ENCODE measurements at regions not wholly inside any gene's neighbourhood (a gene's known extent, or its start where the extent isn't known, plus 50 kb on each side); places are given as distances from the start of the nearest gene placed in this dataset.
"Not testable (repeated sequence)": the region's sequence is repeated elsewhere in the genome, so short reads cannot be mapped to it uniquely, and the experiment has no call there.

DNA sequence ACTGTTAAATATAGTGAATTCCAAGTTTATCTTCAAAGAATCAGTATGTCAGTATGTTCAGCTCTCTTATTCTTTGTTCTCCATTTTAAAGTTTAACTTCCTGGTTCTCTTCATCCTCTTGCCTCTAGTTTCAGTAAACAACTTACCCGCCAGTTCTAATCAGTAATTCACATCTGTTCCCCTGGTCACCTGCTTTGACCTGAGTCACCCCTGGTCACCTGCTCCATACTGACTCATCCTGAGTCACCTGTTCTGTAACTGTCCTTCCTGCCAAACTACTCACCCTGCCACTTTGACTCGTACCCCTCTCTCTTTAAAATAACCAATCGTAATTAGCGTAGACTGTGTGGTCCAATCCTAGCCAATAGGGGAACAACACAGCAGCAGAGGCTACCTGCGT lies 992.7 kb upstream of the HS3ST1 start:
- DNase-seq = no peak

DNA sequence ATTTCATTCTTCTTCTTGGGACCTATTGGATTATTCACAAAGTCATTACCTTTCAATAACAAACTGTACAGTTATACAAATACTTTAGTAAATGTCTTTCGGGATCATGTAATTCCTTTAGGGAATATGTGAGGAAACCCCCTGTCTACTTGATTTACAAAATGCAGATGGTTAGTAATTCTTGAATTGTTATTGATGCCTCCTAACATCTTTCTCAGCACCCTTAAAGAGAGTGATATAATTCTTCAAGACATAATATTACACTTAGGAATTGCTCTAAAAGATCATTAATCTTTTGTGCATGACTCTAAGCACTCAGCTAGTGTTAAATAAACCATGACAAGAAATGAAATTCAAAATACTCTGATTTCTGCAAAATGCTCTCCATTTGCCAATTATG lies 988.1 kb upstream of the HS3ST1 start:
- no peak for DNase-seq

DNA sequence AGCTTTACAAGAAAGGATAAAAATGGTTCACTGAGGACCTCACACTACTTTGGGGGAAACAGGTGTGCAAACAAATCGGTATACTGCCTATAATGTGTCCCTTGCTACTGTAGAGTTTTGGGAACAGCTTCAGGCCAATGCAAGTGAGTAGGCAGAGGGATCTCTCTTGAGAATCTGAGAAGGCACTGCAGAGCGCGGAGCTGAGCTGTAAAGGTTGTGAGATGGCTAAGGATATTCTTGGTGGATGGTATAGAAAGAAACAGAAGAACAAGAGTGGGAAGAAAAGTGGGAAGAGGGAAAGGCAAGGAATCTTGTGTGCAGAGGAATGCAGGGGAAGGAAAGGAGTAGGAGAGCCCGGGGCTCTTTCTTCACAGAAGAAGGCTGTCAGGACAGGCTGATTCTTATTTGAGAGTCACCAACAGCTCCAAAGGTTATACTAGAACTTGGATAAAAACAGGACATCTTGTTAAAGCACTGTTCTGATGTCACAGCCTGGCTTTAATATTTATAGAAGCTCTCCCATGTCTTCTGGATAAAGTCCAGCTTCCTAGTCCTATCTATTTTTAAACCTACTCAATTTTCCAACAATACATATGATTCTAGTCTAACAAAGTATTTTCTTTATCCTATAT lies 985.6 kb upstream of the HS3ST1 start:
- DNase-seq = no peak

DNA sequence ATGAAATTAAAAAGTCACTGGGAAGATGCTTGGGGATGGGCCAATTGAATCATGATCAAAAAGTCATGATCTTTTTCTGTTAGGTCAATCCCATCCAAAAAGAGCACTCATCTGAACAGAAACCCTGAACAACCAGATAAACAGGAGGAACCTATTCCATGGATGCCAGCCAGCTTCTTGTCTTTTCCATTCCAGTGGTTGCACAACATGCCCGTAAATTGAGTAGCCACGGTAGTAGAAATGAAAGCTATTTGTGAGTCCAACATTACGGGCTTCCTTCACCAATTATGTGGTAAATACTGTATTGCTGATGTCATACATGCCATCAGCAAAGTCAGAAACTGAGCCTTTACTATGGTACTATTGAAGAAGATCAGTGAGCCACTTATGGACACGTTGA lies 982.4 kb upstream of the HS3ST1 start:
- DNase-seq = no peak

DNA sequence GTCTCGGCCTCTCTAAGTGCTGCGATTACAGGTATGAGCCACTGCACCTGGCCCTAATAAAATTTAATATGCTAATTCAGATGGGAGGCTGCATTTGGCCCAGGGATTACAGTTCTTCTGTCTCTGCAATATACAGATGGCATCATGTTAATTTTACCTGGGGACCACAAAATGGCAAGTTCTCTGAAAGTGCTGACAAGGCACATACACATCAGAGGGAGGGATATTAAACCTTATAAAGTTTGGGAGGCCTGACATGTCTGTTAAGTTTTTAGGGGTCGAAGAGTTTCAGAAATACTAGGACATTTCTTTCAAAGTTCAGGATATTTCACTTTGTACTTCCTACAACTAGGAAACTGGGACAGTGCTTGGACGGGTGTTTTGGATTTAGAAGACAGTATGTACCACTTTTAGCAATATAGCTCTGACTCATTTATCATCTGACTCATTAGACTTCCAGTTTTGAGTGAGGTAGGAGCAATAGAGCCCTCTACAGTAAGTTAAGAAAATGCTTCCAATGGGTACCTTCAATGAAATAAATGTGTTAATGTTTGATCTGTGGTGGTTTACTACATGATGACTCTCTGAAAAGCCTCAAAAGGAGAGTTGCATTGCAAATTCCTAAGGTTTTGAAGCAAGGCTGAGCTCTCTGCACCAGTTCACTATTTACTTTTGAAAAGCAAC lies 981.0 kb upstream of the HS3ST1 start:
- no peak for DNase-seq

DNA sequence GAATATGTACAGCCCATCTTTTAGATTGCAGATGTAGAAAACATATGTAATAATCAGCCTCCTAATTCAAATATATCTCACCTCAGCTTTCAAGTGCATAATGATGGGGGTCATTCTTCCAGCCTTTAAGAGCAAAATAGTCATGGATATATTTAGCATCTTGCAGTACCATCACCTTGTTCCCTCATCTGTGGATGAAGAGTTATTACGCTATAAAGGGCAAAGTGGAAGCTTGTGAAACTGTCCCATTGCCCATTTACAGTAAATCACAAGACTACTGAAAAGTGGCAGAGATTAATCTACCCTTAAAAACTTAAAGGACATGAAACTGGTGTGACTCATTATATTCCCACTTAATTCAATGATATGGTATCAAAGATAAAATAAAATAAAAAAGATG lies 979.7 kb upstream of the HS3ST1 start:
- DNase-seq = no peak

DNA sequence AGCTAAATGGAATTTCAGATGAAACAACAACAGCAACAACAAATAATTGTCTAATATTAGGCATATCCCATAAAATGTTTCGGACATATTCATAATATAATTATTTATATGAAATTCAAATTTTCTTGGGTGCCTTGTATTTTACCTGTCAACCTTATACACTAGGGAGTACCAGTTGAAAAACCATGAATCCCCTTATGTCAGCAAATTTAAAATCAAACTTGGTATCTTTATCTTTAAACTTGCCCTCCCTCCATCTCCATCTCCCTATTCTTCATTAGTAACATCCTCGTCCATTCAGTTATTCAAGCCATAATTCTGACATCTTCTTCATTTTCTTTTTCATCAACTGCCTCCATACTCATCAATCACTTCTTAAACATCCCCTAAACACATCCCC lies 974.5 kb upstream of the HS3ST1 start:
- no peak for DNase-seq

DNA sequence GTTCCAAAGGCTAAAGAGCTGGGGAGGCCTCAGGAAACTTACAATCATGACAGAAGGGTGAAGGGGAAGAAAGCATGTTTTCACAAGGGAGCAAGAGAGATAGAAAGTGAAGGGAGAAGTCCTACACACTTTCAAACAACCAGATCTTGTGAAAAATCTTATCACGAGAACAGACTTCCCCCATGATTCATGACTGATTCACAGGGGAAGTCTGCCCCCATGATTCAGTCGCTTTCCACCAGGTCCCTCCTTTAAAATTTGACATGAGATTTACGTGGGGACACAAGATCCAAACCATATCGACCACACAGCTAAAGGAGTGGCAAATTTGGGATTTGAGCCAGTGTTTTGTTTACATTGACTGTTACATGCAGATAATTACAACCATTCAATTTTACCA lies 971.1 kb upstream of the HS3ST1 start:
- no peak for DNase-seq

DNA sequence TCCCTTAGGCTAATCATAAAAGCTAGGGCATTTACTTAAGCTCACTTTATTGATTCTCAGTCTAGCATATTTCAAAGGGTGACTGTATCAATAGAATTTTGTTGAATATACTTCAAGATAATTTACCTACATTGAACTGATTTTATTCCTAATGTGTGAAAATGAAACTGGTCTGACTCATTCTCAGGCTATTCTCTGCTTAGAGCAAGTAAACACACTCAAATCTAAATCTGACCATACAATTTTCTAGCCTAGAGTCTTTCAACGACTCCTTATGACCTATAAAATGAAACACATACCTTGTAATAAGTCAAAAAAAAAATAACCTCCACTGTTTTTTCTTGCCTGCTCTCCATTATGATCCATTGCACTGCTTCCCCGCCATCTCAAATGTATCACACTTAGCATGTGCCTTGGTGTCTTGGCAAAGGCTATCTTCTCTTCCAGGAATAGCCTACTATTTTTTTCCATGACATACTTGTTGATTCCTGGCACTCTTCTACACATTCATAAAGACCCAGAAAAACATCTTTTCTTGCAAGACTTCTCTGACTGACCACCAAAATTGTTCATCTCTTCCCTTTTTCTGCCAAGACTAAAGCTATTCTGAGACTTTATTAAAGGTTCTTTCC lies 965.1 kb upstream of the HS3ST1 start:
- no peak for DNase-seq

DNA sequence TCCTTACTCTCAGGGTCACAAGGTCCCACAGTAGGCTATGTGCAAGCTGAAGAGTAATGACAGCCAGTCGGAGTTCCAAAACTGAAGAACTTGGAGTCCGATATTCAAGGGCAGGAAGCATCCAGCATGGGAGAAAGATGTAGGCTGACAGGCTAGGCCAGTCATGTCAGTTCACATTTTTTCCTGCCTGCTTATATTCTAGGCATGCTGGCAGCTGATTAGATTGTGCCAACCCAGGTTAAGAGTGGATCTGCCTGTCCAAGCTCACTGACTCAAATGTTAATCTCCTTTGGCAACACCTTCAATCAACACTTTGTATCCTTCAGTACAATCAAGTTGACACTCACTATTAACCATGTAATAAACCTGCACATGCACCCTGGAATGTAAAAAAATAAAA lies 960.9 kb upstream of the HS3ST1 start:
- DNase-seq = no peak

DNA sequence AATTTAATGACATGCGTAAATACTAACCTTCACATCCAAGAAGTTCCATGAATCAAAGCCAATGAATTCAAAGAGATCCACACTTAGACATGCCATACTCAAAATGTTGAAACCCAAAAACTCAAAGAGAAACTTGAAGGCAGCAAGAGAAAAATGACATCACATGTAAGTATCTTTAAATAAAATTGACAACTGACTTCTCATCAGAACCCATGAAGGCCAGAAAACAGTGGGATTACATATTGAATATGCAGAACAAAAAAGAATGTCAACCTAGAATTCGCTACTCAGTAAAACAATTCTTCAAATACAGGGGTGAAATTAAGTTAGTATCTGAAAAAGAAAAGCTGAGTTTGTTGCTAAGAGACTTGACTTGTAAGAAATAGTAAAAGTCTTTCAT lies 953.9 kb upstream of the HS3ST1 start:
- DNase-seq = no peak

DNA sequence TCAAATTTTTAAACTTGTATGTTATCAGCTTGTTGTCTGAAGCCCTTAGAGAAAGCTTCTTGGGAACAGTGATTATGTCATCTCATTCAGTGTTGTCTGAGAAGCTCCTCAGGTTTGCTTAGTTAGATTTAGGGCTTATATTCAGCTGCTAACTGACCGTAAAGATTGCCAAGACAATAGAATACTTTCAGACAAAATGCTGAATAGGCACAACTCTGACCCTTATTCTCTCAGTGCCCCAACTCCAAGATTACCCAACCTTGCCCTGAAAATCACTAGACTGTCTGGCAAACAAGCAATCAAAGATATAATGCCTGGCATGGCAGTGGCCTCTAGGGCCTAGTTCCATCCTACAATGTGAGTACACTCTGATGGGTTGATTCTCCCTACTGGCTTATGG lies 950.5 kb upstream of the HS3ST1 start:
- no peak for DNase-seq

DNA sequence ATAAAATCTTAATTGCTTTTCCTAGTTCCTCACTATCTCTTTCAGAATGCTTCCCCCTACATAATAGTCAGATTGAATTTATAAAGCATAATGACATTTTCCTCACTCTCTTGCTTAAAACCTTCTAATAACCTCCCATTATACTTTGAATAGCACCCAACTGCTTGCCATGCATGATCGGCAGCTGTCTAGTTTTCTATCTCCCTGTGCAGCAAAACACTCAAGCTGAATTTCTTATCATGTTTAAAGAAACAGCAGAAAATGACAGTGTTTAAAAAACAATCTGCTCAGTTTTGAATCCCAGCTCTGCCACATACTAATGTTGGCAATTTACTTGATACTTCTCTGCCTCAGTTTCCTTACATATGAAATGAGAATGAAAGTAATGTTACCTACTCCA lies 947.1 kb upstream of the HS3ST1 start:
- no peak for DNase-seq

DNA sequence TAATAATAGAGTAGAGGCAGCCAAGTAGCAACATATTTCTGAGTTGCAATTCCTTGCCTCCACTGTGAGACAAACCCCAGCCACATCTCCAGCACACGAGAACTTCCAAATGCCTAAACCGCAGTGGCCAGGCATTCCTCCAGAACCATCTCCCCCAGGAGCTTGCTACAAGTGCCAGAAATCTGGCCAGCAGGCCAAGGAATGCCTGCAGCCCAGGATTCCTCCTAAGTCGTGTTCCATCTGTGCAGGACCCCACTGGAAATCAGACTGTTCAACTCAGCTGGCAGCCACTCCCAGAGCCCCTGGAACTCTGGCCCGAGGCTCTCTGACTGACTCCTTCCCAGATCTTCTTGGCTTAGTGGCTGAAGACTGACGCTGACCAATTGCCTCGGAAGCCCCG lies 937.2 kb upstream of the HS3ST1 start:
- not testable (repeated sequence) for DNase-seq

DNA sequence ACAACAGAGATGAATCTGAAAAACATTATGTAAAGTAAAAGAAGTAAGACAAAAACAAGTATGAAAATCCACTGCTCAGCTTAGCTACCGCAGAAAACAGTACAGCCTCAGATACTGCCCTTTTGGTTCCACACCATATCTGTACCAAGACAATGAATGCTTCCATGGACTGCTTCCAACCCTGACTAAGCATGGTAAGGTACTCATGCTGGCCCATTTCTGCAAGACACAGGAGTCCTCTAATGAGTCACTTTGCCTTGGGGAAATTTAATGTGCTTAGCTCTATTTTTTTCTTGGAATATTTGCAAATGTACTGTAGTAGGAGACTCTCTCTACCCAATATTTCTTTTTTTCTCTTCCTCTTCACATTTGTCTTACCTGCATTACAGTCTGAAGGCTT lies 931.7 kb upstream of the HS3ST1 start:
- no peak for DNase-seq

DNA sequence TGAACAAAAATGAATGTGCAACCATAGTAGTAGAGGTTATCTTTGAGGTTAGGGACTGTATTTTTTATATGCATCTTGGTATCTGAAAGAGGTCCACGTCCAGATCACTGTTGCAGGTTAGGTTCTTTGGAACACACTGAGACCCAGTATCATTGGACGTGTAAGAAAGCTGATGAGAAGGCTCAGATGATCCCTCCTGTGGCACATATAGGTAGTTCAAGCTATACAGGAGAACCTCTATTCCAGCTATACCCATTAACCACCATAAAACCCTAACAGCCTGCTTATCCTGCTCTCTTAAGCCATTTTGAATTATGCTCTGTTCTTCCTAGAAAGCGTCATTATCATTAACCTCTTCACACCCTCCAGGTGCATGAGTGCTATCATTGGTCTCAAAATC lies 930.7 kb upstream of the HS3ST1 start:
- DNase-seq = no peak

DNA sequence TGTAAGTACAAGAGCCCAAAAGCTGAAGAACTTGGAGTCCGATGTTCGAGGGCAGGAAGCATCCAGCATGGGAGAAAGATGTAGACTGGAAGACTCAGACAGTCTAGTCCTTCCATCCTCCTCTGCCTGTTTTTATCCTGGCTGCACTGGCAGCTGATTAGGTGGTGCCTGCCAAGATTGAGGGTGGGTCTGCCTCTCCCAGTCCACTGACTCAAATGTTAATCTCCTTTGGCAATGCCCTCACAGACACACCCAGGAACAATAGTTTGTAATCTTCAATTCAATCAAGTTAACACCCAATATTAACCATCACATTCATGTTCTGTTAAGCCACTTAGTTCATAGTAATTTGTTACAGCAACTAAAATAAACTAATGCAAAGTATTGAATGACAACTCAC lies 904.4 kb upstream of the HS3ST1 start:
- not testable (repeated sequence) for DNase-seq

DNA sequence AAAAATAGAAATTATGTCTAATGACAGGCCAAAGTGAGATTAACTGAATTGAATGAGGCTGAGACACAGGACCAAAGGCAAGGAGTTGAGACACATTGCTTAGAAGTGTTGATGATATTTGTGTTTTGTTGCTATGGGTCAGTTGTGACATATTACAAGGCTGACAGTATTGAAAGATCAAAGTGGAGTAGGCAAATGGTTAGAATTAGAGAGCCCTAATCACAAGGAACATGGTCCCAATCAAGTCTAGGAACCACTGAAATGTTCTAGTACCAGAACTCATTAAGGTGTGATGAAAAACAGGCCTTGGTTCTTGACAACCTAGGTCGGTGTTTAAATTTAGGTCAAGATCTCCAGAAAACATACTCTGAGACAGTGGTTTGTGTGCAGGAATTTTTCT lies 896.3 kb upstream of the HS3ST1 start:
- DNase-seq = no peak

DNA sequence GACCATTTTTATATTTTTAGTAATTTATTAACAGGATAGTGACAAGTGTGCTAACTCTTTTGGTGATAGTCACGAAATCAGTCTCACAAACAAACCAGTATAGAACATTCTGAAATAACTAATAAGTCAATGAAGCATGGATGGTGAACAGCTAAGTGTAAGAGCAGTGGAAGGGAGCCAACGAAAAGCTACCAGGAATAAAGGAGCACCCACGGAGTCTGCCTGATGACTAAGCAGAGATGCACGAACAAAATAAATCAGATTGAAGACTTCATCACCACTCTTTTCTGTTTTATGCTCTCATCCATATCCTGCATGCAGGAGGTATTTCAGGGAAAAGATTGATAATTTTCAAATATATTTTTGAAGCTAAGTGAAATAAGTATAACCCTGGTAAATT lies 891.1 kb upstream of the HS3ST1 start:
- DNase-seq = no peak

DNA sequence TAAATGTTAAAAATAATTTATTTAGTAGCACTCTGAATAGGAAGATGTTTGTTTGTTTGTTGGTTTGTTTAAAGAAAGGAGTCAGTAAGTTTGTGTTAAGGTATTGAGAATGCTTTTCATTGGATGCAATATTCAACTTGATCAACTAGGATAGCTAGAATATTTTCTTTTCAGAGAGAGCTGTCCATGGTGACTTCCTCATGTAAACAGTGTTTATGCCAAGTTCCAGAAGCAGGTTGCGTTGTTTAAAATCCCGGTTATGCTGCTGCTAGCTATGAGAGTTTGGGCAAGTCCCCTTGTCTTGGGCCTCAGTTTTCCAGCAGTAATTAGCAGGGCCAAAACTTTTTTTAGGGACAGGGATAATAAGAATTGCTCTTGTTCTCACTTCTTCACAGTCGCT lies 876.2 kb upstream of the HS3ST1 start:
- DNase-seq = no peak

DNA sequence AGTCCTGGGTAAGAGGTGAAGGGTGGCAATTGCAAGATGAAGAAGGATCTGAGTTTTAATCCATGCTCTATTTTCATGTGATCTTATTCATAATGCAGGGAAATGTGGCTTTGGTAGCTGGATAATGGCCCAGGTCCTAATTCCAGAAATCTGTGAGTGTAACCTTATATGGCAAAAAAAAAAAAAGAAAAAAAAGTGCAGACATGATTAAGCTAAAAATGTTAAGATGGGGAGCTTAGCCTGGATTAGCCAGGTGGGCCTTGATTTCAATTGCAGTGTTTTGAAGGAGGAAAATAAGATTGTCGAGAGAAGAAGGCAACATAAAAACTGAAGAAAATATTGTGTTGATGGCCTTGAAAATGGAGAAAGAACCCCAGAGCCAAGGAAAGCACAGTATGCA lies 867.7 kb upstream of the HS3ST1 start:
- DNase-seq = no peak

DNA sequence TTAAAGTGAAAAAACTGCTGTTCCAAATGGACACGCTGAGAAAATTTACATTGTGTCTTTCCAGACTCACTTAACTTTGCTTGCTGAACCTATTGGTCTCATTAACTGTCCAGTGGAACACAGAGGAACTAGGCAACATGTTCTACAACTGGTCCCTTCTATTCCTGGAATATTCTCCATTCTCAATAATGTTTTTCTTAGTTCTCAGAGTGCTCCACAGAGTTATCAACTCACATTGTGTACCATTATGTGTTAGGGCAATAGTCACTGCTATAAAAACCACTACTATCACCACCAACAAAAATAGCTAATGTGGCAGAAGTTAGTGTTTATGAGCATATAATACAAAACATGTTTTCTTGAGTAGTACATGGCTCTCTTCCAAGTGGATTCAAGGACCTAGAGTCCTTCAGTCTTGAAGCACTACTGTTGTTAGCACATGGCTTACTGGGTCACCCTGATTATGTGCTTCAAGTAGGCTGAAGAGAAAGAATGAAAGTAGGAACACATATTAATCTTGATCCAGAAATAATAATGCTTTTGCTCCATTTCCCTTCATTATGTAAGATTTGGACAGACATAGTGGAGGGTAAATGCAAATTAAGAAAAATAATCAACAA lies 865.3 kb upstream of the HS3ST1 start:
- DNase-seq = no peak

DNA sequence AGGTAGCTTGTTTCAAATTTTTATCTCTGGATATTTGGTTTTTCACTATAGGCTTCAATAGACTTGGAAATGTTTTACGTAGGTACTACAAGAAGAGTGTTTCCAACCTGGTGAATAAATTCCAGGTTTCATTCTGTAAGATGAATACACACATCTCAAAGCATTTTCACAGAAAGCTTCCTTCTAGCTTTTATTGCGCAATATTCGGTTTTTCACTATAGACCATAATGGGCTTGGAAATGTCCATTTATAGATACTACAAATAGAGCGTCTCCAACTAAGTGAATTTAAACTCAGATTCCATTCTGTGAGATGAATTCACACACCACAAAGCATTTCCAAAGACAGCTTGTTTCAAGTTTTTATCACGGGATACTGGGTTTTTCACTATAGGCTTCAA lies 857.7 kb upstream of the HS3ST1 start:
- DNase-seq = no peak

DNA sequence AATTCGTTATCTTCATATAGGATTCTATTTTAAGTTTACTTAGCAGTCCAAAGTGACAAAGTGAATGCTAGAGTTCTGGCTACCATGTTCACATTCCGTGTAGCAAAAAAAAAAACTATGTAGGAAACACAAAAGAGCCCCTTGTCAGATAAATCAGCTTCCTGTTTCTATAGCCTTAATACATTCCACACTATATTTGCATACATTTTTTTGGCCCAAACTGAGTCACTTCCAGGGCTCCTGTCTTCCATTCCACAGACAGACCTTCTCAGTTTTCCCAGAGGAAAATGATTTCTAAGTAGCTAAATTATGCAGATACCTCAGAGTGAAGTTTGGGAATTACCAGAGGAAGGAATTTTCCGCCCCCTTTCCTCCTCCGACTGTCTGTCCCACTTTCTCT lies 841.9 kb upstream of the HS3ST1 start:
- no peak for DNase-seq
